ENCODE measurements at regions not wholly inside any gene's neighbourhood (a gene's known extent, or its start where the extent isn't known, plus 50 kb on each side); places are given as distances from the start of the nearest gene placed in this dataset.

- no peaks in the 10 kb centered on the region for H3K36me3 ChIP-seq (ENCODE audit: control insufficient read depth in 2 of 2, insufficient read depth in 1 of 2, low read length in 2 of 2)
Observed at GRCh38 chr5:96043446-96043845, 81.8 kb upstream of the ELL2 start.

GRCh38 chr5:96037128-96037527 is 75.5 kb upstream of the ELL2 start:
- Histone ChIP-seq H3K4me1 (ENCODE audit: control insufficient read depth, insufficient read depth, low read length) (no peaks in the 10 kb centered on the region), H3K4me3 (ENCODE audit: low read depth, low read length) (no peak overlapping the region), H3K27ac (ENCODE audit: extremely low read depth, low read depth, low read length) (no peak overlapping the region), H3K9me3 (ENCODE audit: control insufficient read depth, insufficient read depth, low read depth, low read length) (no peaks in the 10 kb centered on the region), H3K36me3 (ENCODE audit: control insufficient read depth in 2 of 2, insufficient read depth in 1 of 2, low read length in 2 of 2) (no peaks in the 10 kb centered on the region)
- CTCF ChIA-PET: no interaction called here
- POLR2A ChIA-PET: no interaction called here
- TF ChIP-seq ZBTB44 (tag by site-specific recombination; IDR thresholded peaks at IDR 0.05): no peak

More at GRCh38 chr5:96043446-96043845, 81.8 kb upstream of the ELL2 start:
- no peak overlapping the region for H3K4me3 ChIP-seq (ENCODE audit: low read depth, low read length)
- TF ChIP-seq ZNF391 (tag by site-specific recombination; IDR thresholded peaks at IDR 0.05; ENCODE audit: borderline replicate concordance, low read depth) (no peak), ZNF707 (tag by site-specific recombination; IDR thresholded peaks at IDR 0.05) (no peak), ZNF549 (tag by site-specific recombination; IDR thresholded peaks at IDR 0.05) (no peak), ZFP41 (tag by site-specific recombination; IDR thresholded peaks at IDR 0.05; ENCODE audit: borderline replicate concordance) (no peak), ZNF658 (tag by site-specific recombination; IDR thresholded peaks at IDR 0.05) (no peak), ZNF311 (tag by site-specific recombination; IDR thresholded peaks at IDR 0.05; ENCODE audit: borderline replicate concordance) (no peak), ZNF324 (tag by site-specific recombination; IDR thresholded peaks at IDR 0.05) (no peak), SP2 (tag by site-specific recombination; IDR thresholded peaks at IDR 0.05) (no peak), ZNF223 (tag by site-specific recombination; IDR thresholded peaks at IDR 0.05) (no peak), ZNF449 (tag by site-specific recombination; IDR thresholded peaks at IDR 0.05) (no peak), ZNF174 (tag by site-specific recombination; IDR thresholded peaks at IDR 0.05) (no peak), ZFP37 (tag by site-specific recombination; IDR thresholded peaks at IDR 0.05) (no peak), ZNF501 (tag by site-specific recombination; IDR thresholded peaks at IDR 0.05) (no peak)
- H3K9me3 ChIP-seq (ENCODE audit: control insufficient read depth, insufficient read depth, low read depth, low read length): no peaks in the 10 kb centered on the region
- ChIA-PET CTCF (no interaction called here), POLR2A (no interaction called here)
- H3K27ac ChIP-seq (ENCODE audit: extremely low read depth, low read depth, low read length): no peak overlapping the region
- H3K4me1 ChIP-seq (ENCODE audit: control insufficient read depth, insufficient read depth, low read length): no peaks in the 10 kb centered on the region

GRCh38 chr5:96036301-96036700 is 74.7 kb upstream of the ELL2 start:
- TF ChIP-seq ZNF433 (tag by site-specific recombination; IDR thresholded peaks at IDR 0.05; ENCODE audit: low read depth) (no peak), ZSCAN4 (tag by site-specific recombination; IDR thresholded peaks at IDR 0.05) (no peak), HOXA7 (CRISPR knock-in tag; IDR thresholded peaks at IDR 0.05; ENCODE audit: borderline replicate concordance) (no peak), PRDM4 (tag by site-specific recombination; IDR thresholded peaks at IDR 0.05) (no peak), ZNF707 (tag by site-specific recombination; IDR thresholded peaks at IDR 0.05) (no peak), SETDB1 (IDR thresholded peaks at IDR 0.05; ENCODE audit: insufficient read length, low read length) (no peak), KLF17 (tag by site-specific recombination; IDR thresholded peaks at IDR 0.05) (no peak), ZNF473 (tag by site-specific recombination; IDR thresholded peaks at IDR 0.05) (no peak), ZBTB26 (tag by site-specific recombination; optimal IDR thresholded peaks at IDR 0.05) (no peak), ZNF776 (tag by site-specific recombination; IDR thresholded peaks at IDR 0.05; ENCODE audit: borderline replicate concordance) (no peak)
- H3K4me1 ChIP-seq (ENCODE audit: control insufficient read depth, insufficient read depth, low read length): no peaks in the 10 kb centered on the region
- POLR2A ChIA-PET: no interaction called here
- H3K9me3 ChIP-seq (ENCODE audit: control insufficient read depth, insufficient read depth, low read depth, low read length): no peaks in the 10 kb centered on the region
- H3K4me3 ChIP-seq (ENCODE audit: low read depth, low read length): no peak overlapping the region
- CTCF ChIA-PET: no interaction called here
- no peak overlapping the region for H3K27ac ChIP-seq (ENCODE audit: extremely low read depth, low read depth, low read length)
- no peaks in the 10 kb centered on the region for H3K36me3 ChIP-seq (ENCODE audit: control insufficient read depth in 2 of 2, insufficient read depth in 1 of 2, low read length in 2 of 2)
